K562 (cell line): ENCODE measurements at regions not wholly inside any gene's neighbourhood (a gene's known extent, or its start where the extent isn't known, plus 50 kb on each side); places are given as distances from the start of the nearest gene placed in this dataset.

Experiments
- ATAC-seq: fragments of 200-7000 bp; cut with Tn5 transposase; 3 replicates; pipeline ENCODE4 v1.9.1; 2020; ENCODE audit warnings: moderate library complexity
- BruUV-seq: library from RNA; stranded (reverse); fragments of 400-500 nt; replicated peaks from 2 replicates; lab custom pipeline; 2021; lab: Mats Ljungman, UMichigan
- CTCF ChIA-PET: fragments of 300-600 bp; formaldehyde crosslinking; extraction: SDS; loops from one replicate; lab custom pipeline; 2021; ENCODE audit warnings: low intra/inter-chr PET ratio; lab: Yijun Ruan, JAX
- POLR2A ChIA-PET: fragments of 300-600, 350-650 bp; sonication (Branson Sonifier 250); formaldehyde crosslinking; extraction: SDS; loops from one replicate; lab custom pipeline; 2021; ENCODE audit warnings: antibody characterized with exemption, inconsistent platforms; lab: Yijun Ruan, JAX
- DNase-seq, 4 experiments: peaks; one replicate each; pipeline versions ENCODE4 v3.0.0 to v3.0.0-alpha.2; 2011 to 2018; ENCODE audit warnings: low spot score in 3 of 4, mixed read lengths in 3 of 4; ENCODE audit errors: extremely low read depth in 1 of 4
- FAIRE-seq: peaks from 2 replicates; lab custom pipeline; 2011; peaks lifted over from hg19 to GRCh38; lab: Jason Lieb, UNC
- H2AFZ ChIP-seq: 2 replicates; pipeline ENCODE4 v1.6.0; 2011; ENCODE audit warnings: low read depth, low read length, control low read depth, inconsistent platforms
- H3K27ac ChIP-seq: fragments of 200-600 bp; 3 replicates; pipeline ENCODE4 v1.8.0; 2011; ENCODE audit warnings: low read depth, mild to moderate bottlenecking, control low read depth, inconsistent platforms, low read length, moderate library complexity, mixed read lengths; ENCODE audit errors: extremely low read depth
- H3K27me3 ChIP-seq, 2 experiments: fragments of 300-600 bp in 1 of 2; 2 replicates in 1 of 2; 3 replicates in 1 of 2; pipeline versions ENCODE4 v1.6.0 to v1.8.0; 2011; ENCODE audit warnings: inconsistent platforms in 2 of 2, low read length in 2 of 2, mild to moderate bottlenecking in 1 of 2, mixed read lengths in 1 of 2, moderate library complexity in 1 of 2; ENCODE audit not compliant: control insufficient read depth in 2 of 2, insufficient read depth in 2 of 2
- H3K36me3 ChIP-seq: fragments of 300-600 bp; 3 replicates; pipeline ENCODE4 v1.8.0; 2011; ENCODE audit warnings: mild to moderate bottlenecking, low read length, inconsistent platforms; ENCODE audit not compliant: control insufficient read depth, insufficient read depth
- H3K4me1 ChIP-seq, 2 experiments: fragments of 200-600 bp in 1 of 2; replicated peaks in 1 of 2; 2 replicates in 1 of 2; 3 replicates in 1 of 2; pipeline versions ENCODE4 v1.5.1 to v1.8.0; 2011; ENCODE audit warnings: inconsistent platforms in 2 of 2, low read length in 2 of 2, mild to moderate bottlenecking in 1 of 2, mixed read lengths in 1 of 2, moderate library complexity in 1 of 2; ENCODE audit not compliant: control insufficient read depth in 2 of 2, insufficient read depth in 2 of 2
- H3K4me2 ChIP-seq: 2 replicates; pipeline ENCODE4 v1.6.1; 2011; ENCODE audit warnings: low read length, control low read depth, inconsistent platforms, mixed read lengths; ENCODE audit not compliant: insufficient read depth
- H3K4me3 ChIP-seq: fragments of 200-600 bp; sonication (generic), shearing (Covaris generic); 2 replicates; pipeline ENCODE4 v1.5.1; 2016; ENCODE audit warnings: control low read depth, inconsistent platforms
- H3K79me2 ChIP-seq: fragments of 200-600 bp; 3 replicates; pipeline ENCODE4 v1.8.0; 2011; ENCODE audit warnings: low read length, inconsistent platforms; ENCODE audit not compliant: control insufficient read depth, insufficient read depth
- H3K9ac ChIP-seq, 2 experiments: 2 replicates each; pipeline versions ENCODE4 v1.6.0 to v1.6.1; 2011; ENCODE audit warnings: low read depth in 2 of 2, low read length in 2 of 2, control low read depth in 1 of 2, inconsistent platforms in 1 of 2, mild to moderate bottlenecking in 1 of 2, mixed read lengths in 1 of 2; ENCODE audit not compliant: insufficient read depth in 1 of 2
- H3K9me1 ChIP-seq: one replicate; pipeline ENCODE4 v1.6.0; 2011; ENCODE audit warnings: inconsistent platforms, mild to moderate bottlenecking, low read length, moderate library complexity; ENCODE audit not compliant: control insufficient read depth, insufficient read depth
- H3K9me3 ChIP-seq: replicated peaks from 2 replicates; pipeline ENCODE4 v1.5.1; 2011; ENCODE audit warnings: low read depth, low read length, inconsistent platforms; ENCODE audit not compliant: control insufficient read depth, insufficient read depth
- H4K20me1 ChIP-seq: replicated peaks from 2 replicates; pipeline ENCODE4 v1.6.1; 2011; ENCODE audit warnings: low read length, inconsistent platforms, mixed read lengths; ENCODE audit not compliant: control insufficient read depth, insufficient read depth
- FOXA3 ChIP-seq, 2 experiments: fragments of 450-650 bp in 1 of 2; sonication (generic) in 1 of 2; formaldehyde crosslinking; IDR thresholded peaks in 1 of 2; conservative IDR thresholded peaks in 1 of 2; 2 replicates each; pipeline versions ENCODE4 v1.4.0 to v1.8.0; 2020 to 2022; ENCODE audit warnings: mild to moderate bottlenecking in 2 of 2, missing genetic modification reagents in 1 of 2
- HDAC1 ChIP-seq, 2 experiments: fragments of 450-650 bp; IDR thresholded peaks; 2 replicates each; pipeline ENCODE4 v1.6.1; 2016 to 2017; ENCODE audit warnings: inconsistent platforms in 1 of 2, mild to moderate bottlenecking in 1 of 2, moderate library complexity in 1 of 2
- HNRNPL ChIP-seq: fragments of 200-400 bp; formaldehyde crosslinking; IDR thresholded peaks from 2 replicates; pipeline ENCODE4 v1.6.1; 2017; ENCODE audit warnings: low read depth, mild to moderate bottlenecking, low read length
- HSF4 ChIP-seq: fragments of 250-450 bp; sonication (Bioruptor Pico); IDR thresholded peaks from 2 replicates; pipeline ENCODE4 v2.1.2; 2022; ENCODE audit warnings: mild to moderate bottlenecking, moderate library complexity, borderline replicate concordance
- PHB2 ChIP-seq: fragments of 450-650 bp; IDR thresholded peaks from 2 replicates; pipeline ENCODE4 v1.6.1; 2017; ENCODE audit warnings: low read depth
- POLR3A ChIP-seq: IDR thresholded peaks from 2 replicates; pipeline ENCODE4 v1.6.1; 2011; ENCODE audit warnings: borderline replicate concordance, mild to moderate bottlenecking, moderate library complexity; ENCODE audit not compliant: insufficient read length, insufficient read depth; ENCODE audit errors: extremely low read depth
- ZNF174 ChIP-seq: fragments of 250-450 bp; sonication (Bioruptor Pico); IDR thresholded peaks from 2 replicates; pipeline ENCODE4 v1.4.0; 2020; ENCODE audit warnings: mild to moderate bottlenecking
- ZNF311 ChIP-seq: fragments of 250-450 bp; sonication (Bioruptor Pico); IDR thresholded peaks from 2 replicates; pipeline ENCODE4 v1.4.0; 2020; ENCODE audit warnings: mild to moderate bottlenecking, moderate library complexity
- ZNF583 ChIP-seq: fragments of 250-450 bp; sonication (Bioruptor Pico); IDR thresholded peaks from 2 replicates; pipeline ENCODE4 v1.4.0; 2020
- ZNF764 ChIP-seq: fragments of 250-450 bp; sonication (Bioruptor Pico); IDR thresholded peaks from 2 replicates; pipeline ENCODE4 v1.4.0; 2020; ENCODE audit warnings: low read depth, mild to moderate bottlenecking, moderate library complexity
- WGBS: fragments of 100-300 bp; shearing (Covaris generic); methylation state at CpG from one replicate; pipeline ENCODE4 v1.1.6; 2016; ENCODE audit warnings: low coverage, mixed read lengths; ENCODE audit not compliant: insufficient coverage; ENCODE audit errors: missing lambda C conversion rate; 5-methylcytosine and 5-hydroxymethylcytosine counted together
- in situ Hi-C: fragments of 300-500 bp; cut with MboI; formaldehyde crosslinking; loops from 4 replicates; pipeline ENCODE4 v1.15.0; 2018; ENCODE audit warnings: inconsistent platforms, mixed read lengths
- intact Hi-C: fragments of 100-400 bp; cut with micrococcal nuclease; formaldehyde crosslinking; loops from 2 replicates; pipeline ENCODE4 v1.14.2; 2022
- TF ChIP-seq, protein P1 (sequence below), 3 experiments: IDR thresholded peaks in 2 of 3; conservative IDR thresholded peaks in 1 of 3; 2 replicates each; pipeline ENCODE4 v1.5.1; 2011 to 2012; ENCODE audit warnings: low read length in 3 of 3, mild to moderate bottlenecking in 3 of 3, control low read depth in 2 of 3, improper control_type of control experiment in 1 of 3, inconsistent platforms in 1 of 3, low read depth in 1 of 3, mixed read lengths in 1 of 3, moderate library complexity in 1 of 3; ENCODE audit not compliant: insufficient read depth in 2 of 3
- TF ChIP-seq, protein P2 (sequence below): fragments of 450-650 bp; IDR thresholded peaks from 2 replicates; pipeline ENCODE4 v1.6.1; 2016; ENCODE audit warnings: mild to moderate bottlenecking
- TF ChIP-seq, protein P3 (sequence below): fragments of 250-450 bp; sonication (Bioruptor Pico); IDR thresholded peaks from 2 replicates; pipeline ENCODE4 v1.5.0; 2021; ENCODE audit warnings: mild to moderate bottlenecking, borderline replicate concordance

DNA sequence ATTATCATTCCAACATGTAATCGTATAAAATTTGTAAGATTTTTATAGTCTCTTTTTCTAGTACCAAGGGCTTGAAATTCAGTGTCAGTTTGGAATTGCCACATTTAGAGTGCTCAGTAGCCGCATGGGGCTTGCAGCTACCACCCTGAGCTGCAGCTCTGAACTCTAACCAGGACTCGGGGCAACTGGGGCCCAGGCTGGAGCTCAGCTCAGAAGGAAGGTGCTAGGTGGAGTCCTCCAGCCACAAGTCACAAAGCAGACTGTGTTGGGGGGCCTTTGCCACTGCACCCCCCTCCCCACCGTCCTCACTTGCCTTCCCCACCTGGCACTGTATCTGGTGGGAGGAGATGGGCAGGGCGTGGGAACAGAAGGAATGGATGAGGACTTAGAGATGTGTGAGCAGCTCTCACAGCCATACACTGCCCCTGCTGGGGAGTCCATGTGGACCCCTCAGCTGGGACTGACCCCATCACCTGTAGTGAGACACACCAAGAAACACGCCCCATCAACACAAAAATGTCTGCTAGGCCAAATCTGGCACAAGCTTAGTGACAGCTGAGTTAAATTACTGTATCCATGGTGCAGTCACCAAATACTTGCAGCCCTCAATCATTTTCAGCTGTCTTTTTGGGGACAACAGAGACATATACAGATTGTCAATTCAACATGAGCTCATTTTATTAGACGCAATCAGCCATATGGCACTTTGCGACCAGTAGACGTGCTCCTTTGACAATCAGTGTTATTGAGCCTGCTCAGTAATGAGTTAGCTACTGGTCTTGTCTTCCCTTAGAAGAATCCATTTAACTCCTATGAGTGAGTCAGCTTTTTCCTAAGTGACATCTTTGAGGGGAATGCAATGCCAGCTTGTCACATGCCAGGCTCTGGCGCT is 241.7 kb upstream of the RAB4A start (continued):
- TF ChIP-seq, protein P1, sequence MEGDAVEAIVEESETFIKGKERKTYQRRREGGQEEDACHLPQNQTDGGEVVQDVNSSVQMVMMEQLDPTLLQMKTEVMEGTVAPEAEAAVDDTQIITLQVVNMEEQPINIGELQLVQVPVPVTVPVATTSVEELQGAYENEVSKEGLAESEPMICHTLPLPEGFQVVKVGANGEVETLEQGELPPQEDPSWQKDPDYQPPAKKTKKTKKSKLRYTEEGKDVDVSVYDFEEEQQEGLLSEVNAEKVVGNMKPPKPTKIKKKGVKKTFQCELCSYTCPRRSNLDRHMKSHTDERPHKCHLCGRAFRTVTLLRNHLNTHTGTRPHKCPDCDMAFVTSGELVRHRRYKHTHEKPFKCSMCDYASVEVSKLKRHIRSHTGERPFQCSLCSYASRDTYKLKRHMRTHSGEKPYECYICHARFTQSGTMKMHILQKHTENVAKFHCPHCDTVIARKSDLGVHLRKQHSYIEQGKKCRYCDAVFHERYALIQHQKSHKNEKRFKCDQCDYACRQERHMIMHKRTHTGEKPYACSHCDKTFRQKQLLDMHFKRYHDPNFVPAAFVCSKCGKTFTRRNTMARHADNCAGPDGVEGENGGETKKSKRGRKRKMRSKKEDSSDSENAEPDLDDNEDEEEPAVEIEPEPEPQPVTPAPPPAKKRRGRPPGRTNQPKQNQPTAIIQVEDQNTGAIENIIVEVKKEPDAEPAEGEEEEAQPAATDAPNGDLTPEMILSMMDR (IDR thresholded peaks at IDR 0.05 in 2 of 3, conservative IDR thresholded peaks at IDR 0.05 in 1 of 3; ENCODE audit: insufficient read depth in 2 of 3, low read depth in 1 of 3, low read length in 3 of 3): 0 out of 6 replicates have a peak, but pooled peaks of 1 of the 3 experiments have one; percentile 6
- TF ChIP-seq ZNF764 (CRISPR knock-in tag): no peak

DNA sequence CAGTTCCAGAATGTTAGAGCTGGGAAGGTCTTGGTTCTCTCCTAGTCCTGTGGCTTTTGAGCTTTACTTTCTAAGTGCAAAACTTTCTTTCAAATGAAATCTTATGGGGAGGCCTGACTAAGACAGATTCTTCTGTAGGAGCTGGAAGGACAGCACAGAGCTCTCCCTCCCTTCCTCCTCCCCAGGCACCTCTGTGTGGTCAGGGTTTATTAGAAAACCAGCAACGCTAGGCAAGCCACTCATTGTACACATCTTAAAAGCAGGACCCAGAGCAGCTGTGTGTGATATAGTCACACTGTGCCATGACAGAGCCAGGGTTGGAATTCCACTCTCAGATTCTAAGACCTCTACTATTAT is 241.1 kb upstream of the RAB4A start:
- Histone ChIP-seq H3K79me2 (no peaks in the 10 kb centered on the region), H3K9me3 (no peaks in the 10 kb centered on the region), H3K36me3 (no peaks in the 10 kb centered on the region), H2AFZ (no peak overlapping the region), H3K4me3 (no peak overlapping the region), H3K9ac (no peak overlapping the region), H3K4me2 (no peak overlapping the region), H3K27me3 (peaks cover 21 to 41% of the 10 kb centered on the region in 2 experiments), H3K27ac (no peak overlapping the region), H3K4me1 (peaks cover 2% of the 10 kb centered on the region in 2 experiments; a peak in 2 of 5 replicates), H3K9me1 (no peaks in the 10 kb centered on the region), H4K20me1 (no peaks in the 10 kb centered on the region)
- ChIA-PET CTCF (no interaction called here), POLR2A (interaction anchor here (0.7 to 1.5 kb wide), 4 partner anchors 17 to 80 kb away, joined by 3 to 4 read pairs (median 4); no protein-coding TSS in a partner anchor)
- intact Hi-C loops (no loop called here), in situ Hi-C loops (no loop called here)
- no TSS peak for BruUV-seq
- WGBS: 0% methylated on average over 1 of the region's 1 CpG
- FAIRE-seq (no peak), DNase-seq (no peak), ATAC-seq (no peak)
- TF ChIP-seq ZNF174 (CRISPR knock-in tag) (no peak), FOXA3 (CRISPR knock-in tag; conservative IDR thresholded peaks at IDR 0.05 in 1 of 2, IDR thresholded peaks at IDR 0.05 in 1 of 2) (no peak), HSF4 (CRISPR knock-in tag) (no peak), PHB2 (no peak), ZNF311 (no peak), ZNF583 (CRISPR knock-in tag) (no peak), HNRNPL (no peak), POLR3A (no peak), HDAC1 (IDR thresholded peaks at IDR 0.05) (no peak)
- TF ChIP-seq, protein P2, sequence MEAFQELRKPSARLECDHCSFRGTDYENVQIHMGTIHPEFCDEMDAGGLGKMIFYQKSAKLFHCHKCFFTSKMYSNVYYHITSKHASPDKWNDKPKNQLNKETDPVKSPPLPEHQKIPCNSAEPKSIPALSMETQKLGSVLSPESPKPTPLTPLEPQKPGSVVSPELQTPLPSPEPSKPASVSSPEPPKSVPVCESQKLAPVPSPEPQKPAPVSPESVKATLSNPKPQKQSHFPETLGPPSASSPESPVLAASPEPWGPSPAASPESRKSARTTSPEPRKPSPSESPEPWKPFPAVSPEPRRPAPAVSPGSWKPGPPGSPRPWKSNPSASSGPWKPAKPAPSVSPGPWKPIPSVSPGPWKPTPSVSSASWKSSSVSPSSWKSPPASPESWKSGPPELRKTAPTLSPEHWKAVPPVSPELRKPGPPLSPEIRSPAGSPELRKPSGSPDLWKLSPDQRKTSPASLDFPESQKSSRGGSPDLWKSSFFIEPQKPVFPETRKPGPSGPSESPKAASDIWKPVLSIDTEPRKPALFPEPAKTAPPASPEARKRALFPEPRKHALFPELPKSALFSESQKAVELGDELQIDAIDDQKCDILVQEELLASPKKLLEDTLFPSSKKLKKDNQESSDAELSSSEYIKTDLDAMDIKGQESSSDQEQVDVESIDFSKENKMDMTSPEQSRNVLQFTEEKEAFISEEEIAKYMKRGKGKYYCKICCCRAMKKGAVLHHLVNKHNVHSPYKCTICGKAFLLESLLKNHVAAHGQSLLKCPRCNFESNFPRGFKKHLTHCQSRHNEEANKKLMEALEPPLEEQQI: no peak
- TF ChIP-seq, protein P3, sequence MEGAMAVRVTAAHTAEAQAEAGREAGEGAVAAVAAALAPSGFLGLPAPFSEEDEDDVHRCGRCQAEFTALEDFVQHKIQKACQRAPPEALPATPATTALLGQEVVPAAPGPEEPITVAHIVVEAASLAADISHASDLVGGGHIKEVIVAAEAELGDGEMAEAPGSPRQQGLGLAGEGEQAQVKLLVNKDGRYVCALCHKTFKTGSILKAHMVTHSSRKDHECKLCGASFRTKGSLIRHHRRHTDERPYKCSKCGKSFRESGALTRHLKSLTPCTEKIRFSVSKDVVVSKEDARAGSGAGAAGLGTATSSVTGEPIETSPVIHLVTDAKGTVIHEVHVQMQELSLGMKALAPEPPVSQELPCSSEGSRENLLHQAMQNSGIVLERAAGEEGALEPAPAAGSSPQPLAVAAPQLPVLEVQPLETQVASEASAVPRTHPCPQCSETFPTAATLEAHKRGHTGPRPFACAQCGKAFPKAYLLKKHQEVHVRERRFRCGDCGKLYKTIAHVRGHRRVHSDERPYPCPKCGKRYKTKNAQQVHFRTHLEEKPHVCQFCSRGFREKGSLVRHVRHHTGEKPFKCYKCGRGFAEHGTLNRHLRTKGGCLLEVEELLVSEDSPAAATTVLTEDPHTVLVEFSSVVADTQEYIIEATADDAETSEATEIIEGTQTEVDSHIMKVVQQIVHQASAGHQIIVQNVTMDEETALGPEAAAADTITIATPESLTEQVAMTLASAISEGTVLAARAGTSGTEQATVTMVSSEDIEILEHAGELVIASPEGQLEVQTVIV (CRISPR knock-in tag): no peak
